OCI-LY1 (cell line): ENCODE measurements at regions not wholly inside any gene's neighbourhood (a gene's known extent, or its start where the extent isn't known, plus 50 kb on each side); places are given as distances from the start of the nearest gene placed in this dataset.

ENCODE experiments used
- H2AFZ ChIP-seq: fragments of 200-600 bp; sonication (generic), shearing (Covaris generic); 2 replicates; pipeline ENCODE4 v1.6.0; 2014; ENCODE audit warnings: antibody characterized with exemption, mild to moderate bottlenecking, low read length
- H3F3A ChIP-seq: fragments of 200-600 bp; sonication (generic), shearing (Covaris generic); 2 replicates; pipeline ENCODE4 v1.6.0; 2014; ENCODE audit warnings: mild to moderate bottlenecking, antibody characterized with exemption, low read length, moderate library complexity; ENCODE audit not compliant: insufficient read depth
- H3K27ac ChIP-seq: fragments of 200-600 bp; sonication (generic); 2 replicates; pipeline ENCODE4 v1.5.1; 2014; ENCODE audit warnings: low read length, mixed run types, mild to moderate bottlenecking, low read depth; ENCODE audit not compliant: poor library complexity, severe bottlenecking
- H3K27me3 ChIP-seq: fragments of 200-600 bp; sonication (generic); 2 replicates; pipeline ENCODE4 v1.6.0; 2014; ENCODE audit warnings: antibody characterized with exemption, mild to moderate bottlenecking, low read length, moderate library complexity; ENCODE audit not compliant: insufficient read depth
- H3K36me3 ChIP-seq: fragments of 200-600 bp; sonication (generic); 2 replicates; pipeline ENCODE4 v1.6.1; 2014; ENCODE audit warnings: mild to moderate bottlenecking, antibody characterized with exemption, low read length, moderate library complexity, mixed read lengths; ENCODE audit not compliant: insufficient read depth
- H3K4me1 ChIP-seq: fragments of 200-600 bp; sonication (generic); 2 replicates; pipeline ENCODE4 v1.5.1; 2014; ENCODE audit warnings: mild to moderate bottlenecking, low read length, moderate library complexity; ENCODE audit not compliant: insufficient read depth, severe bottlenecking
- H3K4me2 ChIP-seq: fragments of 200-600 bp; sonication (generic), shearing (Covaris generic); 2 replicates; pipeline ENCODE4 v1.6.1; 2014; ENCODE audit warnings: low read length
- H3K4me3 ChIP-seq: fragments of 200-600 bp; sonication (generic); 2 replicates; pipeline ENCODE4 v1.5.1; 2014; ENCODE audit warnings: low read length, low read depth, mild to moderate bottlenecking, mixed read lengths; ENCODE audit not compliant: poor library complexity, severe bottlenecking
- H3K79me2 ChIP-seq: fragments of 200-600 bp; shearing (Covaris generic); 2 replicates; pipeline ENCODE4 v1.6.1; 2016; ENCODE audit warnings: mixed run types, low read length, mixed read lengths; ENCODE audit not compliant: insufficient read depth
- H3K9ac ChIP-seq: fragments of 200-600 bp; sonication (generic), shearing (Covaris generic); 2 replicates; pipeline ENCODE4 v1.6.1; 2014; ENCODE audit warnings: mild to moderate bottlenecking, low read length, mixed read lengths
- H3K9me2 ChIP-seq: fragments of 200-600 bp; sonication (generic), shearing (Covaris generic); 2 replicates; pipeline ENCODE4 v1.6.1; 2014; ENCODE audit warnings: low read depth, mild to moderate bottlenecking, low read length, mixed read lengths
- H3K9me3 ChIP-seq: fragments of 200-600 bp; shearing (Covaris generic); 2 replicates; pipeline ENCODE4 v1.6.1; 2014; ENCODE audit warnings: low read length, mixed read lengths
- H4K20me1 ChIP-seq: fragments of 200-600 bp; sonication (generic), shearing (Covaris generic); 2 replicates; pipeline ENCODE4 v1.6.0; 2016; ENCODE audit warnings: mild to moderate bottlenecking, low read length; ENCODE audit not compliant: insufficient read depth
- CTCF ChIP-seq: fragments of 200-600 bp; sonication (generic), shearing (Covaris generic); IDR thresholded peaks from 2 replicates; pipeline ENCODE4 v1.5.1; 2017; ENCODE audit warnings: mild to moderate bottlenecking, antibody characterized with exemption, low read length, moderate library complexity, mixed read lengths
- EZH2 ChIP-seq: fragments of 200-600 bp; sonication (generic), shearing (Covaris generic); IDR thresholded peaks from 2 replicates; pipeline ENCODE4 v1.8.0; 2017; ENCODE audit warnings: borderline replicate concordance, mixed run types, mild to moderate bottlenecking, antibody characterized with exemption, low read length, moderate library complexity, mixed read lengths

GRCh38 chr2:182585001-182585400 is 131.1 kb upstream of the DNAJC10 start:
- Histone ChIP-seq H2AFZ (no peak overlapping the region), H3K4me2 (no peak overlapping the region), H3K79me2 (no peaks in the 10 kb centered on the region), H3K27ac (no peak overlapping the region), H3K36me3 (no peaks in the 10 kb centered on the region), H3K9me3 (no peaks in the 10 kb centered on the region), H3K9ac (no peak overlapping the region), H3K4me1 (no peaks in the 10 kb centered on the region), H3K9me2 (no peaks in the 10 kb centered on the region), H3F3A (no peaks in the 10 kb centered on the region), H3K27me3 (no peaks in the 10 kb centered on the region), H3K4me3 (no peak overlapping the region), H4K20me1 (no peaks in the 10 kb centered on the region)
- no peak for TF ChIP-seq EZH2
- TF ChIP-seq CTCF = no peak

- Histone ChIP-seq H3K27ac (no peak overlapping the region), H3K27me3 (no peaks in the 10 kb centered on the region), H3K4me1 (no peaks in the 10 kb centered on the region), H3K4me3 (no peak overlapping the region), H3K36me3 (no peaks in the 10 kb centered on the region), H2AFZ (no peak overlapping the region), H3K9me2 (no peaks in the 10 kb centered on the region), H3K9me3 (no peaks in the 10 kb centered on the region), H3K79me2 (no peaks in the 10 kb centered on the region), H4K20me1 (no peaks in the 10 kb centered on the region), H3F3A (no peaks in the 10 kb centered on the region), H3K4me2 (no peak overlapping the region), H3K9ac (no peak overlapping the region)
- TF ChIP-seq EZH2 (no peak), CTCF (no peak)
Measured at GRCh38 chr2:182585430-182585829, 130.6 kb upstream of the DNAJC10 start.

- H3K79me2 ChIP-seq = no peaks in the 10 kb centered on the region
- no peak overlapping the region for H3K9ac ChIP-seq
- H3K4me3 ChIP-seq = no peak overlapping the region
- H3K4me2 ChIP-seq = no peak overlapping the region
- H3F3A ChIP-seq = no peaks in the 10 kb centered on the region
- no peaks in the 10 kb centered on the region for H3K36me3 ChIP-seq
- H3K27me3 ChIP-seq = no peaks in the 10 kb centered on the region
- TF ChIP-seq EZH2 (no peak), CTCF (no peak)
- no peaks in the 10 kb centered on the region for H3K9me3 ChIP-seq
- no peak overlapping the region for H2AFZ ChIP-seq
- H3K4me1 ChIP-seq = no peaks in the 10 kb centered on the region
- H3K9me2 ChIP-seq = no peaks in the 10 kb centered on the region
- H4K20me1 ChIP-seq = no peaks in the 10 kb centered on the region
- H3K27ac ChIP-seq = no peak overlapping the region
Measured at GRCh38 chr2:182586426-182586825, 129.6 kb upstream of the DNAJC10 start.
